ENCODE measurements at regions not wholly inside any gene's neighbourhood (a gene's known extent, or its start where the extent isn't known, plus 50 kb on each side); places are given as distances from the start of the nearest gene placed in this dataset.

GRCh38 chr11:81030186-81030585, 1589.4 kb upstream of the TENM4 start:
- Histone ChIP-seq H2BK20ac (ENCODE audit: low read depth, low read length) (no peak overlapping the region), H4K5ac (ENCODE audit: low read depth, low read length) (no peak overlapping the region), H3K4me1 (ENCODE audit: control insufficient read depth, insufficient read depth, low read length) (no peaks in the 10 kb centered on the region), H2AFZ (replicated peaks; ENCODE audit: low read length, poor library complexity) (no peak overlapping the region), H3K27me3 (ENCODE audit: control insufficient read depth, insufficient read depth, low read length) (no peaks in the 10 kb centered on the region), H3K9me3 (ENCODE audit: control insufficient read depth, insufficient read depth, low read length) (no peaks in the 10 kb centered on the region; the same call in 1 of the 2 replicates), H3K36me3 (ENCODE audit: control insufficient read depth, insufficient read depth, low read length) (no peaks in the 10 kb centered on the region), H3K18ac (ENCODE audit: low read depth, low read length) (no peak overlapping the region), H3K4me3 (ENCODE audit: insufficient read depth, low read depth, low read length) (no peak overlapping the region), H3K79me1 (ENCODE audit: low read depth in 1 of 2, low read length in 2 of 2) (no peaks in the 10 kb centered on the region), H4K91ac (ENCODE audit: insufficient read depth, low read depth, low read length) (no peak overlapping the region), H2AK9ac (replicated peaks; ENCODE audit: low read depth, low read length, poor library complexity) (no peak overlapping the region), H4K8ac (ENCODE audit: low read depth in 2 of 2, low read length in 2 of 2) (no peak overlapping the region), H2BK120ac (ENCODE audit: low read depth, low read length) (no peak overlapping the region), H3K56ac (ENCODE audit: extremely low read depth, insufficient read depth, low read length) (no peak overlapping the region), H4K20me1 (ENCODE audit: insufficient read depth, low read length) (no peaks in the 10 kb centered on the region), H2BK5ac (ENCODE audit: low read depth, low read length, poor library complexity, severe bottlenecking) (no peak overlapping the region), H3K27ac (ENCODE audit: insufficient read depth, low read length) (no peak overlapping the region), H3K4me2 (ENCODE audit: low read depth, low read length) (no peak overlapping the region), H3K4ac (ENCODE audit: low read depth, low read length) (no peak overlapping the region), H3K9ac (ENCODE audit: low read depth, low read length) (no peak overlapping the region), H3K14ac (replicated peaks; ENCODE audit: low read depth, low read length) (no peak overlapping the region), H2AK5ac (ENCODE audit: low read depth, low read length) (no peak overlapping the region), H3K9me1 (ENCODE audit: insufficient read depth, low read length) (no peaks in the 10 kb centered on the region), H3K23ac (ENCODE audit: low read depth, low read length) (no peak overlapping the region), H2BK15ac (ENCODE audit: low read depth, low read length) (no peak overlapping the region)
- ATAC-seq (ENCODE audit: low read depth) (no peak), DNase-seq (no peak)
- in situ Hi-C loops (cut with MboI; ENCODE audit: low sequenced_read_pairs) (no loop called here), dilution Hi-C loops (cut with HindIII; ENCODE audit: low sequenced_read_pairs, unreplicated experiment) (no loop called here), intact Hi-C loops (cut with micrococcal nuclease) (no loop called here)
- POLR2A ChIA-PET (ENCODE audit: unreplicated experiment) = no interaction called here
- WGBS, 2 experiments (ENCODE audit: extremely low coverage in 2 of 2, insufficient read length in 1 of 2) = no CpG with 5 or more reads among the region's 1 CpG
- CTCF ChIA-PET = interaction anchor here (0.6 kb wide), 2 partner anchors 77 to 1091 kb away, joined by 3 to 7 read pairs; no protein-coding TSS in a partner anchor
- TF ChIP-seq RFX5 (IDR thresholded peaks at IDR 0.05; ENCODE audit: low read depth, low read length) (no peak), RCOR1 (IDR thresholded peaks at IDR 0.05; ENCODE audit: insufficient replicate concordance, low read length) (no peak), CEBPB (IDR thresholded peaks at IDR 0.05; ENCODE audit: low read depth, low read length) (no peak), MAFK (IDR thresholded peaks at IDR 0.05; ENCODE audit: low read depth, low read length) (no peak), NFE2L2 (IDR thresholded peaks at IDR 0.05; ENCODE audit: low read depth, low read length) (no peak), ELK1 (IDR thresholded peaks at IDR 0.05; ENCODE audit: borderline replicate concordance, low read depth, low read length) (no peak), MAZ (IDR thresholded peaks at IDR 0.05; ENCODE audit: borderline replicate concordance, low read depth, low read length) (no peak), POLR2A (IDR thresholded peaks at IDR 0.05; ENCODE audit: low read depth, low read length) (no peak), CHD1 (IDR thresholded peaks at IDR 0.05; ENCODE audit: low read depth, low read length) (no peak)
- TF ChIP-seq, protein P1, sequence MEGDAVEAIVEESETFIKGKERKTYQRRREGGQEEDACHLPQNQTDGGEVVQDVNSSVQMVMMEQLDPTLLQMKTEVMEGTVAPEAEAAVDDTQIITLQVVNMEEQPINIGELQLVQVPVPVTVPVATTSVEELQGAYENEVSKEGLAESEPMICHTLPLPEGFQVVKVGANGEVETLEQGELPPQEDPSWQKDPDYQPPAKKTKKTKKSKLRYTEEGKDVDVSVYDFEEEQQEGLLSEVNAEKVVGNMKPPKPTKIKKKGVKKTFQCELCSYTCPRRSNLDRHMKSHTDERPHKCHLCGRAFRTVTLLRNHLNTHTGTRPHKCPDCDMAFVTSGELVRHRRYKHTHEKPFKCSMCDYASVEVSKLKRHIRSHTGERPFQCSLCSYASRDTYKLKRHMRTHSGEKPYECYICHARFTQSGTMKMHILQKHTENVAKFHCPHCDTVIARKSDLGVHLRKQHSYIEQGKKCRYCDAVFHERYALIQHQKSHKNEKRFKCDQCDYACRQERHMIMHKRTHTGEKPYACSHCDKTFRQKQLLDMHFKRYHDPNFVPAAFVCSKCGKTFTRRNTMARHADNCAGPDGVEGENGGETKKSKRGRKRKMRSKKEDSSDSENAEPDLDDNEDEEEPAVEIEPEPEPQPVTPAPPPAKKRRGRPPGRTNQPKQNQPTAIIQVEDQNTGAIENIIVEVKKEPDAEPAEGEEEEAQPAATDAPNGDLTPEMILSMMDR (conservative IDR thresholded peaks at IDR 0.05; ENCODE audit: low read depth, low read length) = no peak
- BruUV-seq (replicated peaks) = no TSS peak
